ENCODE measurements at regions not wholly inside any gene's neighbourhood (a gene's known extent, or its start where the extent isn't known, plus 50 kb on each side); places are given as distances from the start of the nearest gene placed in this dataset.

- TF ChIP-seq CTCF (IDR thresholded peaks at IDR 0.05; ENCODE audit: poor library complexity) (no peak), EZH2phosphoT487 (IDR thresholded peaks at IDR 0.05; ENCODE audit: low read depth, severe bottlenecking, unreplicated experiment) (no peak)
Measured at GRCh38 chr2:66253066-66253465, 181.9 kb upstream of the MEIS1 start.
